ENCODE measurements at regions not wholly inside any gene's neighbourhood (a gene's known extent, or its start where the extent isn't known, plus 50 kb on each side); places are given as distances from the start of the nearest gene placed in this dataset.

- Histone ChIP-seq H3K36me3 (ENCODE audit: control insufficient read depth, insufficient read depth, low read length) (no peaks in the 10 kb centered on the region), H3K9me3 (ENCODE audit: control insufficient read depth, insufficient read depth, low read depth, low read length) (no peaks in the 10 kb centered on the region), H4K20me1 (ENCODE audit: control insufficient read depth, extremely low read depth, insufficient read depth, low read length) (no peaks in the 10 kb centered on the region), H3K4me2 (ENCODE audit: extremely low read depth, insufficient read depth, low read length) (no peak overlapping the region), H3K4me3 (replicated peaks in 1 of 4; ENCODE audit: control extremely low read depth in 1 of 4, insufficient read depth in 1 of 4, low read depth in 3 of 4, low read length in 4 of 4) (no peak overlapping the region), H3K27ac (ENCODE audit: insufficient read depth, low read length) (no peak overlapping the region), H3K9ac (ENCODE audit: insufficient read depth, low read length) (no peak overlapping the region), H2AFZ (ENCODE audit: low read length) (no peak overlapping the region), H3K4me1 (ENCODE audit: control insufficient read depth, extremely low read depth, insufficient read depth, low read length) (no peaks in the 10 kb centered on the region), H3K79me2 (ENCODE audit: control insufficient read depth, insufficient read depth, low read length) (no peaks in the 10 kb centered on the region), H3K27me3 (ENCODE audit: control insufficient read depth, insufficient read depth, low read length) (no peaks in the 10 kb centered on the region)
- no peak for TF ChIP-seq EZH2 (IDR thresholded peaks at IDR 0.05; ENCODE audit: low read length, missing control alignments)
- no peak for DNase-seq (ENCODE audit: low read depth in 2 of 2)
Measured at GRCh38 chr9:82789155-82789824, 273.7 kb downstream of the RASEF start.

GRCh38 chr9:82790875-82791274 is 272.1 kb downstream of the RASEF start:
- no peak for TF ChIP-seq EZH2 (IDR thresholded peaks at IDR 0.05; ENCODE audit: low read length, missing control alignments)
- TF ChIP-seq CTCF (conservative IDR thresholded peaks at IDR 0.05 in 1 of 2, IDR thresholded peaks at IDR 0.05 in 1 of 2; ENCODE audit: low read depth in 1 of 2, low read length in 2 of 2): no peak
- no peaks in the 10 kb centered on the region for H3K9me3 ChIP-seq (ENCODE audit: control insufficient read depth, insufficient read depth, low read depth, low read length)
- H3K27ac ChIP-seq (ENCODE audit: insufficient read depth, low read length): no peak overlapping the region
- no peaks in the 10 kb centered on the region for H4K20me1 ChIP-seq (ENCODE audit: control insufficient read depth, extremely low read depth, insufficient read depth, low read length)
- no peak overlapping the region for H2AFZ ChIP-seq (ENCODE audit: low read length)
- H3K4me3 ChIP-seq (replicated peaks in 1 of 4; ENCODE audit: control extremely low read depth in 1 of 4, insufficient read depth in 1 of 4, low read depth in 3 of 4, low read length in 4 of 4): no peak overlapping the region
- no peak overlapping the region for H3K9ac ChIP-seq (ENCODE audit: insufficient read depth, low read length)
- no peaks in the 10 kb centered on the region for H3K79me2 ChIP-seq (ENCODE audit: control insufficient read depth, insufficient read depth, low read length)
- no peaks in the 10 kb centered on the region for H3K36me3 ChIP-seq (ENCODE audit: control insufficient read depth, insufficient read depth, low read length)
- no peak overlapping the region for H3K4me2 ChIP-seq (ENCODE audit: extremely low read depth, insufficient read depth, low read length)
- no peaks in the 10 kb centered on the region for H3K27me3 ChIP-seq (ENCODE audit: control insufficient read depth, insufficient read depth, low read length)
- H3K4me1 ChIP-seq (ENCODE audit: control insufficient read depth, extremely low read depth, insufficient read depth, low read length): no peaks in the 10 kb centered on the region
- DNase-seq (ENCODE audit: low read depth in 2 of 2): no peak

- Histone ChIP-seq H3K36me3 (ENCODE audit: control insufficient read depth, insufficient read depth, low read length) (no peaks in the 10 kb centered on the region), H3K4me1 (ENCODE audit: control insufficient read depth, extremely low read depth, insufficient read depth, low read length) (no peaks in the 10 kb centered on the region), H3K4me3 (replicated peaks in 1 of 4; ENCODE audit: control extremely low read depth in 1 of 4, insufficient read depth in 1 of 4, low read depth in 3 of 4, low read length in 4 of 4) (no peak overlapping the region), H3K4me2 (ENCODE audit: extremely low read depth, insufficient read depth, low read length) (no peak overlapping the region), H2AFZ (ENCODE audit: low read length) (no peak overlapping the region), H3K27ac (ENCODE audit: insufficient read depth, low read length) (no peak overlapping the region), H3K79me2 (ENCODE audit: control insufficient read depth, insufficient read depth, low read length) (no peaks in the 10 kb centered on the region), H3K27me3 (ENCODE audit: control insufficient read depth, insufficient read depth, low read length) (no peaks in the 10 kb centered on the region), H3K9me3 (ENCODE audit: control insufficient read depth, insufficient read depth, low read depth, low read length) (no peaks in the 10 kb centered on the region), H3K9ac (ENCODE audit: insufficient read depth, low read length) (no peak overlapping the region), H4K20me1 (ENCODE audit: control insufficient read depth, extremely low read depth, insufficient read depth, low read length) (no peaks in the 10 kb centered on the region)
- TF ChIP-seq CTCF (conservative IDR thresholded peaks at IDR 0.05 in 1 of 2, IDR thresholded peaks at IDR 0.05 in 1 of 2; ENCODE audit: low read depth in 1 of 2, low read length in 2 of 2): no peak
- no peak for TF ChIP-seq EZH2 (IDR thresholded peaks at IDR 0.05; ENCODE audit: low read length, missing control alignments)
- no peak for DNase-seq (ENCODE audit: low read depth in 2 of 2)
Measured at GRCh38 chr9:82791692-82792091, 271.2 kb downstream of the RASEF start.
